Neural progenitor cell (in vitro differentiated cells): ENCODE measurements at regions not wholly inside any gene's neighbourhood (a gene's known extent, or its start where the extent isn't known, plus 50 kb on each side); places are given as distances from the start of the nearest gene placed in this dataset.

Experiments
- DNase-seq: peaks from one replicate; pipeline ENCODE4 v3.0.0-alpha.2; 2016; ENCODE audit warnings: low spot score
- H2AFZ ChIP-seq: fragments of 200-600 bp; sonication (generic); replicated peaks from 2 replicates; pipeline ENCODE4 v1.6.1; 2016; ENCODE audit warnings: antibody characterized with exemption
- H3F3A ChIP-seq: fragments of 200-600 bp; sonication (generic); 2 replicates; pipeline ENCODE4 v1.6.1; 2016; ENCODE audit warnings: antibody characterized with exemption, low read depth
- H3K27ac ChIP-seq: fragments of 200-600 bp; sonication (generic); 2 replicates; pipeline ENCODE4 v1.5.1; 2016; ENCODE audit warnings: mild to moderate bottlenecking
- H3K27me3 ChIP-seq: fragments of 200-600 bp; sonication (generic); 2 replicates; pipeline ENCODE4 v1.6.1; 2016; ENCODE audit warnings: mild to moderate bottlenecking, moderate library complexity
- H3K36me3 ChIP-seq: fragments of 200-600 bp; sonication (generic); 2 replicates; pipeline ENCODE4 v1.5.1; 2016
- H3K4me1 ChIP-seq: fragments of 200-600 bp; sonication (generic); 2 replicates; pipeline ENCODE4 v1.6.1; 2016; ENCODE audit warnings: mixed run types
- H3K4me2 ChIP-seq: fragments of 200-600 bp; sonication (generic); 2 replicates; pipeline ENCODE4 v1.6.1; 2016
- H3K4me3 ChIP-seq: fragments of 200-600 bp; sonication (generic); 2 replicates; pipeline ENCODE4 v1.5.1; 2016
- H3K79me2 ChIP-seq: fragments of 200-600 bp; sonication (generic); 2 replicates; pipeline ENCODE4 v1.6.1; 2016; ENCODE audit warnings: low read depth
- H3K9ac ChIP-seq: fragments of 200-600 bp; sonication (generic); 2 replicates; pipeline ENCODE4 v1.6.1; 2016
- H3K9me3 ChIP-seq: fragments of 200-600 bp; sonication (generic); 2 replicates; pipeline ENCODE4 v1.5.1; 2016; ENCODE audit warnings: low read depth
- H4K20me1 ChIP-seq: fragments of 200-600 bp; sonication (generic); 2 replicates; pipeline ENCODE4 v1.6.1; 2016; ENCODE audit warnings: low read depth
- H3K27ac Mint-ChIP-seq: 3 replicates; pipeline ENCODE4 v1.8.0; 2021; ENCODE audit warnings: mixed read lengths
- H3K27me3 Mint-ChIP-seq: 2 replicates; pipeline ENCODE4 v1.8.0; 2022; ENCODE audit warnings: low read depth, mild to moderate bottlenecking, inconsistent platforms, moderate library complexity, mixed read lengths; ENCODE audit not compliant: insufficient read depth
- H3K36me3 Mint-ChIP-seq: 3 replicates; pipeline ENCODE4 v1.8.0; 2021; ENCODE audit warnings: mixed read lengths
- H3K4me1 Mint-ChIP-seq: 3 replicates; pipeline ENCODE4 v1.8.0; 2021; ENCODE audit warnings: mixed read lengths
- H3K4me3 Mint-ChIP-seq: 3 replicates; pipeline ENCODE4 v1.8.0; 2021; ENCODE audit warnings: mild to moderate bottlenecking, moderate library complexity, mixed read lengths
- H3K9me3 Mint-ChIP-seq: 3 replicates; pipeline ENCODE4 v1.8.0; 2020; ENCODE audit warnings: mixed read lengths
- EZH2 ChIP-seq: fragments of 200-600 bp; sonication (generic); IDR thresholded peaks from 2 replicates; pipeline ENCODE4 v1.6.1; 2017; ENCODE audit warnings: antibody characterized with exemption, mild to moderate bottlenecking, moderate library complexity
- EZH2phosphoT487 ChIP-seq: fragments of 200-600 bp; sonication (generic); IDR thresholded peaks from 2 replicates; pipeline ENCODE4 v1.6.1; 2017; ENCODE audit warnings: antibody characterized with exemption
- TF ChIP-seq, protein P1 (sequence below): fragments of 200-600 bp; sonication (generic); IDR thresholded peaks from 2 replicates; pipeline ENCODE4 v1.5.1; 2017; ENCODE audit warnings: antibody characterized with exemption, mild to moderate bottlenecking

DNA sequence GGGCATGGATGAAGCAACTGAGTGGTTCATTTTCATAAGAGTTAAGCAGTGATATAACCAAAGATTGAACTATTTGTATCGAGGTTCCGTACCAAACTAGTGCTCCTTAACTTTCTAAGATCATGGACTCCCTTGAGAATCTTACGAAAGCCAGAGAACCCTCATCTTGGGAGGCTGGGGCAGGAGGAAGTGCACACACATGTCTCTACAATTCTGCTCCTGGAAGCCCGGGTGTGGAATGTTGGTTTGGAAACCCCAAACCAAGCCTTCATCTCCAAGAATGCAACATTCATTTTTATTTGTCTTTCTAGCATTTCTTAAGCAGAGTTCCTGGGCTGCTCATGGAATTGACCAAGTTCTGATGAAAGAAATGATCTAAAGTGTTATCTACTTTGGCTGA lies 215.0 kb upstream of the PRNP start:
- Mint-ChIP-seq H3K4me1 (peaks cover 10% of the 10 kb centered on the region), H3K4me3 (no peak overlapping the region), H3K36me3 (no peaks in the 10 kb centered on the region), H3K27ac (no peak overlapping the region), H3K27me3 (peaks cover 3% of the 10 kb centered on the region), H3K9me3 (no peaks in the 10 kb centered on the region)
- H3K27ac ChIP-seq = no peak overlapping the region
- H3K4me3 ChIP-seq = no peak overlapping the region
- H3F3A ChIP-seq = no peaks in the 10 kb centered on the region
- H3K9ac ChIP-seq = no peak overlapping the region
- no peaks in the 10 kb centered on the region for H3K27me3 ChIP-seq
- no peaks in the 10 kb centered on the region for H4K20me1 ChIP-seq
- H3K4me2 ChIP-seq = no peak overlapping the region
- no peaks in the 10 kb centered on the region for H3K9me3 ChIP-seq
- H3K36me3 ChIP-seq = no peaks in the 10 kb centered on the region
- DNase-seq = no peak
- TF ChIP-seq EZH2phosphoT487 (no peak), EZH2 (no peak)
- TF ChIP-seq, protein P1, sequence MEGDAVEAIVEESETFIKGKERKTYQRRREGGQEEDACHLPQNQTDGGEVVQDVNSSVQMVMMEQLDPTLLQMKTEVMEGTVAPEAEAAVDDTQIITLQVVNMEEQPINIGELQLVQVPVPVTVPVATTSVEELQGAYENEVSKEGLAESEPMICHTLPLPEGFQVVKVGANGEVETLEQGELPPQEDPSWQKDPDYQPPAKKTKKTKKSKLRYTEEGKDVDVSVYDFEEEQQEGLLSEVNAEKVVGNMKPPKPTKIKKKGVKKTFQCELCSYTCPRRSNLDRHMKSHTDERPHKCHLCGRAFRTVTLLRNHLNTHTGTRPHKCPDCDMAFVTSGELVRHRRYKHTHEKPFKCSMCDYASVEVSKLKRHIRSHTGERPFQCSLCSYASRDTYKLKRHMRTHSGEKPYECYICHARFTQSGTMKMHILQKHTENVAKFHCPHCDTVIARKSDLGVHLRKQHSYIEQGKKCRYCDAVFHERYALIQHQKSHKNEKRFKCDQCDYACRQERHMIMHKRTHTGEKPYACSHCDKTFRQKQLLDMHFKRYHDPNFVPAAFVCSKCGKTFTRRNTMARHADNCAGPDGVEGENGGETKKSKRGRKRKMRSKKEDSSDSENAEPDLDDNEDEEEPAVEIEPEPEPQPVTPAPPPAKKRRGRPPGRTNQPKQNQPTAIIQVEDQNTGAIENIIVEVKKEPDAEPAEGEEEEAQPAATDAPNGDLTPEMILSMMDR = no peak
- no peaks in the 10 kb centered on the region for H3K4me1 ChIP-seq
- H2AFZ ChIP-seq = no peak overlapping the region
- H3K79me2 ChIP-seq = no peaks in the 10 kb centered on the region

DNA sequence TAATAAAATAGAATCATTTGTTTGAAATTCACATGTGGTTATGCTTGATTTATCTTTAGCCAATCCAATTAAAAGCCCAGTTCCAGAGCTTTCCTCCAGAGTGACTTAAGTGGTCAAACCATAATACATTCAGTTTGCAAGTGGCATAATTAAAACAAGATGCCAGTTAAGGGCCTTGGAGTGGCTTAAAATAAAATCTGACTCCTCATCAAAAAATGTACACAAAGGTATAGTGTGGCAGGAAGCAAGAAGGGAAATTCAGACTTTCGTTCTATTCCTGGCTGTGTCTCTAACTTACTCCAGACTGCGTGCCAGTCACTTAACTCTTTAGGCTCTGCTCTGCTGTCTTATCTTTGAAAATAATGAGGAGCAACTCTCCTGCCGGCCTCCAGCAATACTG lies 215.9 kb upstream of the PRNP start:
- Histone ChIP-seq H3K4me2 (no peak overlapping the region), H3K4me3 (no peak overlapping the region), H3F3A (no peaks in the 10 kb centered on the region), H3K79me2 (no peaks in the 10 kb centered on the region), H3K27ac (no peak overlapping the region), H3K9me3 (no peaks in the 10 kb centered on the region), H3K27me3 (no peaks in the 10 kb centered on the region), H4K20me1 (no peaks in the 10 kb centered on the region), H2AFZ (no peak overlapping the region), H3K9ac (no peak overlapping the region), H3K36me3 (no peaks in the 10 kb centered on the region), H3K4me1 (no peaks in the 10 kb centered on the region)
- Mint-ChIP-seq H3K4me1 (peaks cover 10% of the 10 kb centered on the region), H3K27me3 (peaks cover 3% of the 10 kb centered on the region), H3K9me3 (no peaks in the 10 kb centered on the region), H3K4me3 (no peak overlapping the region), H3K36me3 (no peaks in the 10 kb centered on the region), H3K27ac (no peak overlapping the region)
- DNase-seq = no peak
- TF ChIP-seq EZH2 (no peak), EZH2phosphoT487 (no peak)
- TF ChIP-seq, protein P1 = no peak

DNA sequence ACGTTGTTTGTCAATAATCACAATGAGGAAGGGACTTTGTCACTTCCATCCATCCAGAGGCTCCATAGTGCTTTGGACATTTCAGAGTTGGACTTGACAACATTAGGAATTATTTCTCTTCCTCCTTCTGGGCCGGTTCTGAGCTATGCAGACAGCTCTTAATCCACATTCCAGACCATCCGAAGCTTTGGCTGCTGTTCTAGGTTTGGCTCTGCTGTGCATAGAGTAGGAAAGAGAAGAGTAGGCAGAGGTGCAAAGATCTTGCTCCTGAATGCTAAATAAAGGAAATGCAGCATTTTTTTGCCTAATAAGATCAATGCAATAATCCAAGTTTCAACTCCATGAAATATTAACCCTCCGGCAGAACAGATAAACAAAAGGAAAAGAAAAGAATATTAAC lies 216.3 kb upstream of the PRNP start:
- H4K20me1 ChIP-seq = no peaks in the 10 kb centered on the region
- no peaks in the 10 kb centered on the region for H3F3A ChIP-seq
- no peaks in the 10 kb centered on the region for H3K36me3 ChIP-seq
- no peaks in the 10 kb centered on the region for H3K9me3 Mint-ChIP-seq
- no peak overlapping the region for H2AFZ ChIP-seq
- no peaks in the 10 kb centered on the region for H3K4me1 ChIP-seq
- no peak for DNase-seq
- TF ChIP-seq EZH2 (no peak), EZH2phosphoT487 (no peak)
- TF ChIP-seq, protein P1 = no peak
- H3K9me3 ChIP-seq = no peaks in the 10 kb centered on the region
- no peak overlapping the region for H3K4me3 Mint-ChIP-seq
- H3K27ac Mint-ChIP-seq = no peak overlapping the region
- peaks cover 10% of the 10 kb centered on the region for H3K4me1 Mint-ChIP-seq
- no peaks in the 10 kb centered on the region for H3K36me3 Mint-ChIP-seq
- H3K27ac ChIP-seq = no peak overlapping the region
- no peaks in the 10 kb centered on the region for H3K79me2 ChIP-seq
- peaks cover 3% of the 10 kb centered on the region for H3K27me3 Mint-ChIP-seq
- H3K4me2 ChIP-seq = no peak overlapping the region
- no peak overlapping the region for H3K9ac ChIP-seq
- H3K4me3 ChIP-seq = no peak overlapping the region
- H3K27me3 ChIP-seq = no peaks in the 10 kb centered on the region

DNA sequence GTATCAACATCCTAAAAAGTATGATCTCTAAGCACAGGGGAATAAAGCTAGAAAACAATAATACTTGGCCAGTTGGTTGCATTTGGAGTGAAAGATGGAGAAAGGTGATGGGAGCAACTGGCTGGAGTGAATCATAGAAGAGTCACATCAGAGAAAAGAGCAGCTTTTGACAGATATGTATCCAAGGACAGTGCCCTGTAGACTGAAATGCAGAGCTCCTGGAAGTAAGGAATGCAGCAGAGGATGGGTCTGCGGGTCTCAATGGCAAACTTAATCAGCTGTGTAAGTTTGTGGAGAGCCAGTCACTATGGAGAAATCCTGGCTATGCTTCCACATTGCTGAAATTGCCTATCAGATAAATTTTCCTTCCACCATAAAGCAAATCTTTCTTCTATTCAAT lies 218.1 kb upstream of the PRNP start:
- Mint-ChIP-seq H3K36me3 (no peaks in the 10 kb centered on the region), H3K27ac (no peak overlapping the region), H3K9me3 (no peaks in the 10 kb centered on the region), H3K4me1 (peaks cover 10% of the 10 kb centered on the region), H3K4me3 (no peak overlapping the region), H3K27me3 (no peaks in the 10 kb centered on the region)
- Histone ChIP-seq H3K4me2 (no peak overlapping the region), H2AFZ (no peak overlapping the region), H3K36me3 (no peaks in the 10 kb centered on the region), H3K4me1 (no peaks in the 10 kb centered on the region), H3F3A (no peaks in the 10 kb centered on the region), H4K20me1 (no peaks in the 10 kb centered on the region), H3K4me3 (no peak overlapping the region), H3K27me3 (no peaks in the 10 kb centered on the region), H3K79me2 (no peaks in the 10 kb centered on the region), H3K9ac (no peak overlapping the region), H3K27ac (no peak overlapping the region), H3K9me3 (no peaks in the 10 kb centered on the region)
- TF ChIP-seq, protein P1 = no peak
- TF ChIP-seq EZH2phosphoT487 (no peak), EZH2 (no peak)
- DNase-seq = no peak
